HG02884 (cell line): ENCODE measurements at regions not wholly inside any gene's neighbourhood (a gene's known extent, or its start where the extent isn't known, plus 50 kb on each side); places are given as distances from the start of the nearest gene placed in this dataset.
"Not testable (repeated sequence)": the region's sequence is repeated elsewhere in the genome, so short reads cannot be mapped to it uniquely, and the experiment has no call there.

Experiments used
- ATAC-seq: cut with Tn5 transposase; IDR thresholded peaks from one replicate; pipeline ENCODE4 v1.9.1; 2021; ENCODE audit warnings: mild to moderate bottlenecking, moderate library complexity; ENCODE audit not compliant: unreplicated experiment

DNA sequence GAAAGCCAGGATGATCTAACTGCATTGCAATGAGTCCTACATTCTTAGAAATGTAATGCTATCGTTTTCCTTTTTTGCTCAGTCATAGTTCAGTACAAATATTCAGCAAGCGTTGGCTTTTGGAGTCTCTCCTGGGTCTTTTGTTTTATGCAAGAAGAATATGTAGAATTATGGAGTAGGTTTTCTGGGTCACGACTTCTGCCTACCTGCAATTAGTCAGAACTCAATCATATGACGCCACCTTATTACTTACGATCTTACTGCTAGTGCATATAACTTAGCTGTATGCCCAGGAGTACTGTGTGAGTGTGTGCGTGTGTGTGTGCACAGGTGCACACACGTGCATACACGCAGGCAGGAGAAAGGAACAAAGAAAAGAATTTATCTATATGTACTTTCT lies 640.2 kb downstream of the STK39 start:
- ATAC-seq = no peak

DNA sequence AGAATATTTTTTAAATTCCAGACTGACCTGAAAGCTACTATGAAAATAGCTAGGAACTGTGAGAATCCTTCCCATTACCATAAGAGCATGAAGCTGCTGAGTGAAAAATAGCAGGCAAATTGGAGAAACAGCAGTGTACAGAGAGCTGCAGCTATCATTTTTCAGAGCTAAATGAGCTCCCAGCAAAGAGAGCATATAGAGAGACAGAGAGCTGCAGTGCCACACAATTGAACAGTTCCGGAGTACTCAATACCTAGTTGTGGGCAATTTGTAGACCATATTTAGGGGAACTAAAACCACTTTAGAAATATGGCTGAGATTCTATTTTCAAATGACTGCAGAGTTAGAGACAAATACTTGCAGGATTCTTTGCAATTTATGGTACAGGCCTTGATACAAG lies 645.3 kb downstream of the STK39 start:
- ATAC-seq = no peak

DNA sequence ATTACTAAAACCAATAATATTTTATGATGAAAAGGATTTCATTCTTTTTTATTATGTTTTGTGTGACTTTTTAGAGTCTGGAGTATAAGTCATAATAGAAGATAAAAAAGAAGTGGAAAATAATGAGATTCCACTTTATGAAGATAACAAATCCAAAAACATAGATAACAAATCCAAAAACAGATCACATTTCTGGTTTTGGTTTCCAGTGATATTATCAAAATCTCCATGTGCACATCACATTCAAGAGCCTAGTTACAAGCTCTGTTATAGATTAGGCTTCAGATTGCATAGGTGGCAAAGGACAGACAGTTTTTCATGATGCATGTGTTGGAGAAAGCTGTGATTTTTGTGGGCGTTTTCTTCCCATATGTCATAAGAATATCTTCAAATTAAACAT lies 648.2 kb downstream of the STK39 start:
- no peak for ATAC-seq

DNA sequence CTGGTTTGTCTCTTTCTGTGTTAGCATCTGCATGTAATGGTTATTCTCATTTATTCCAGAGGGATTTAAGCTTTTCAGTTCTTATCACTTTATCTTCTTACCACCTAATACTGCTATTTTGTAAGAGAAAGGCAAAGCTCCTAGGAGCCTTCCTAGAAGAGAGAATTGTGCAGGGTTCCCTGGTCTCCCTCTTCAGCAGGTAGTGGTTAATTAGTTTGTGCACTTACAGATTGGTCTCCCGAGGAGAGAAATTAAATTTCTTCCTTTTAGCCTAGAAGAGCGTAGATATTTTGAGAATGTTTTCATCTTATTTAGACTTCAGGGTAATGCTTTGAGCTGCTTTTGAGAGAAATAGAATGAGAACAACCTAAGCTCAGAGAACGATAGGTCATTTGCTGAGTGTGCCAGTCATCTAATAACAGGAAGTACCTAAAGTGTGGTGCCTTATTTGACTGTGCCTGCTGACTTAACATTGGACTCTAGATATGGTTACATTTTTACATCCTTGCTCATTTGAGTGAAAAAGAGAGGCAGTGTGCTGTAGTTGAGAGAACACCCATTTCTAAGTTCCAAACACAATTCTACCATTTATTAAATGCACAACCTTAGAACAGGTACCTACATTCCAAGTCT lies 651.4 kb downstream of the STK39 start:
- peak; percentile 88 for ATAC-seq

DNA sequence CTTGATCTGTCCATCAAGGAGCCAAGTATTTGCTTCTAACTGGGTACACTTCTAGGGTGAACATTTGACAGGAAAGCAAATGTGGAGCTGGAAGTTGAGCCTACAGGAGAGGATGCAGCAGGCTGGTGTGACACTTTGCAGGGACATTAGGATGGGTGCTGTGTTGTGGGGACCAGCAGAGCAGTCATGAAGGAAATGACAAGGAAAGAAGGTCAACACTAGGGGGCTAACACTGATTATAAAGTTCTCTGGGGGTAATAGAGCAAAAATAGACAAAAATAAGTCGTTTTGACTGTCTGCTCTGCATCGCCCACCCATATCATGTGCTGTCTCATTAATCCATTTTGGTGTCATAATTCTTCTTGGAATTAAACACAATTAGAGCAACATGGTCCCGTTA lies 652.4 kb downstream of the STK39 start:
- ATAC-seq = no peak

DNA sequence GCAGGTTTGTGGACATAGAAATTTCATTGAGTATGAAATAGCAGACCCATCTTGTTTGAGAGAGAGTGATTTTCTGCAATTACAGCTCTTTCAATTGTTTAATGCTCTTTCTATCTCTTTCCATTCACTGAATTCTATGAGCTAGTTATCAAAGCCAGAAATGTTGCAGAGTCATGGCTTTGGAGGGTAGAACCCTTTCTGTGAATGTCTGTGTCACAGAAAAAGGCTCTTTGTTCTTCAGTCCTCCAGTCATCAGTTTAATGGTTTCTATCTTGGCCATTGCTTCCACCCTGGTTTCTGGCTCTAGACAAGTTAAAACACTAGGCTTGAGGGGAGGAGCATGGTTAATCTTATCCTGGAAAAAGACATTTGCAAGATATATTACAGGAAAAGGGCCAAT lies 655.0 kb downstream of the STK39 start:
- no peak for ATAC-seq

DNA sequence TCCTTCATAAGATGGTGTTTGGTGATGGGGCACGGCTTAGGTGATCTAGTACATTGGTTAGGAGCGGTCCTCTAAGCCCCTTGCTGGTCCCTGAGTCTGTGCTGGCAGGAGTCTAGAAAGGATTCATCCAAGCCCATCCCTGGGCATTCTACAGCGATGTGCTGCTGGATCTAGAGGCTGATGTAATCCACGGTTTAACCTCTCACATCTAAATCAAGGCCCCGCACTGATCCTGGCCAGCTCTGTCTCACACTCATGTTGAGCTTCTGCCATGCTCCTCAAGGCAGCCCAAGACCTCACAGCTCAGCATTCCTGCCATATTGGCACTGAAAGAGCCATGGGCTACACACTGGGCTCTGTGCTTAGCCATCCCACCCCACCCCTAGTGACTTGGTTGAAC lies 664.8 kb downstream of the STK39 start:
- ATAC-seq = no peak

DNA sequence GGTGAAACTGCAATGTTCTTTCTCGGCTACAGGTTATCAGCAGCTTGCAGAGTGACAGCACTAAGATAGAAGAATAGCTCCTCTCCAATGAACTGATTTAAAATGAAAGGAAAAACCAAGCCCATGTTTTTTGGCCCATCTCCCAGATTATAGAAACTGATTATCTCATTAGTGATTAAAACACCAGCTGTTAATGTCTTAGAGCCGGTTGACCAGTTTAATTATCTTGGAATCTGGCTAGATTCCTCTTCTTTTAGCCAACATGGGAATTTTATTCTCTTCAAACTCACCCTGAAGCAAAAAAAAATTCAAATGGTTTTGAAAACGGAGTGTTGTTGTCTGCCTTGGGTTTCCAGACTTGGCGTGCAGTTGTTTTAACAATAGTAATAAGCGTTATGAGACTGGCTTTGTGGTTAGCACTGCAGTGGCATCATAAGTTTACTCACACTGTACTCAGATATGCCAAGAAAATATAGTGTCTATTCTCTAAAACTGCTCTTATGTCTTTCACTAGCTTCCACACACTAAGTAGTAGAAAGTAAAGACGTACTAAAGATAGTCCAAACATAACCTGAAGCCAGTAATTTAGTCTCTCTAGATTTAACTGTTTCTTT lies 665.3 kb downstream of the STK39 start:
- no peak for ATAC-seq

DNA sequence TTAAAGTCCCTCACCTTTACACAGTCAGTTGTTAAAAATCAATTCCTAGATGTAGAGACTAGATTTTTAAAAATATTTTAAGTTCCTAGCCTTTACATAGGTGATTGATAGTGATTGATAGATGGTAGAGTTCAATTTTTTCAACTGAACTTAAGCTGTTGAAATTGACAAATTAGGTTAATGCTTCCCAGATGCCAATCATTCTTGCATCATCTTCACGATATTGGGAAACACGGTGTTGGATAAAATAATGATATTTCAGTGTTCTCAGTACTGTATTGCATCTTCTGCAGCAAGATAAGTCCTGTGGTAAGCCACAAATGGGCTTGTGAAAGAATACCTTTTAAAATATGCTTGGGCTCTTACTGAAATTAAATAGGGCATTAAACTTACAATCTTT lies 667.6 kb downstream of the STK39 start:
- ATAC-seq = no peak

DNA sequence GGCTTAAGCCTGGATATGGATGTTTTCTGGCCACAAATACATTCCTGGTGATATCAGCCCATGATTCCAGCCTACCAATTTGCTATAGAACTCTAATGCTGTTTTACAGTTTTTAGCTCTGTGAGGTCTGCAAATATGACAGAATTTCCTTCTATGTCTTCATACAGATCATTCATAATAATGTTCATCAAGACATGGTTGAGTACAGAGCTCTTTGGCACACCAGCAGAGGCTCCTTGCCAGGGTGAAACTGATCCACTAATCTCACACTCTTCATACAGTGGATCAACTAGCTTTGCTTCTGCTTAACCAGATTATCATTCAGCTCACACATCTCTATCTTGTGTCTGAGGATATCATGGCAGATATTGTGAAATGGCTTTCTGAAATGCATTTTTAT lies 672.1 kb downstream of the STK39 start:
- ATAC-seq = no peak

DNA sequence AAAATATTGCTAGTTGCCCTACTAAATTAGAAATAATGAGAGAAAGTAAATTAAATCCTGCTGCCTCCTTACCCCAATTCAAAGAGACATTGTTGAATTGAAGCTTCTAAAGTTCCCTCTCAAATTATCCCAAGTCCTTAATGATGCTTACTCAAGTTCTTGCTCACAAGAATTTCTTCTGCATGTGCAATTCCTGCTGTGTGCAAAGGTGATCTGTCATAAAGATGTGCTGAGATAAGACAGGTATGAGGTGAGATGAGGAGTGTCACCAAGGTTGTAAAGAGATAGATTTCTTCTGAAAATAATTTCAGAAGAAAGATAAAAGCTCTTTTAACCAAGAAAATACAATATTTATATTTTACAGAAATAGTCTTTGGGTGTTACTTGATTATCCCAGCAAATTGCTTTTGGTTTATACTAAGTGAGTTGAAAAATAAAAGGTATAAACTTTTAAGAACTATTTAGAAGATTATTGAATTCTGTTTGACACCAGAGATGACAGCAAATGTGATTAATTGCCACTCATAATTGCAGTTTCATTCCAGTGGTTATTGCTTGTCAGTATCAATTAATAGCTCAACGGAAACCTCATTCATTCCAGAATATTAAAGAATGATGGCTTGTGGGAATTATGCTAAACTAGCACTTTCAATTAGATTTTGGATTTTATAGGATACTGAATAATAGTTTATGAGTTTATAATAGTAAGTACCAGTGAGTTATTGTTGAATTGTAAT lies 674.3 kb downstream of the STK39 start:
- ATAC-seq = no peak

DNA sequence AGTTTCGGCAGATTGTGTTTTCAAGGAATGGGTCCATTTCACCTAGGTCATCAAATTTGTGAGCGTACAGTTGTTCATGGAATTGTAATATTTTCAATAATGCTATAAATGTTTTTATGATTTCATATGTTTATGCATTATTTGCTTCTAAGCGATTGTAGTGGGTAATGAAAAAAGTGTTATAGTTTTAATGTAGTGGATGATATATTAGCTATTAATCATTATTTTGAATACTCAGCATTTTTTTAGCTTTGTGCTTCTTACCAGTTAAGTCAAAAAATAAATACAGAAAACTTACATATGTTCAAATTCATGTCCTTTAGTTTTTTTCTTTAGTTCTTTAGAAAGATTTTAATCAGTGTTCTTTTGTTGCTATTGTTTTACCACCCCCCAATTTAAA lies 677.0 kb downstream of the STK39 start:
- no peak for ATAC-seq

DNA sequence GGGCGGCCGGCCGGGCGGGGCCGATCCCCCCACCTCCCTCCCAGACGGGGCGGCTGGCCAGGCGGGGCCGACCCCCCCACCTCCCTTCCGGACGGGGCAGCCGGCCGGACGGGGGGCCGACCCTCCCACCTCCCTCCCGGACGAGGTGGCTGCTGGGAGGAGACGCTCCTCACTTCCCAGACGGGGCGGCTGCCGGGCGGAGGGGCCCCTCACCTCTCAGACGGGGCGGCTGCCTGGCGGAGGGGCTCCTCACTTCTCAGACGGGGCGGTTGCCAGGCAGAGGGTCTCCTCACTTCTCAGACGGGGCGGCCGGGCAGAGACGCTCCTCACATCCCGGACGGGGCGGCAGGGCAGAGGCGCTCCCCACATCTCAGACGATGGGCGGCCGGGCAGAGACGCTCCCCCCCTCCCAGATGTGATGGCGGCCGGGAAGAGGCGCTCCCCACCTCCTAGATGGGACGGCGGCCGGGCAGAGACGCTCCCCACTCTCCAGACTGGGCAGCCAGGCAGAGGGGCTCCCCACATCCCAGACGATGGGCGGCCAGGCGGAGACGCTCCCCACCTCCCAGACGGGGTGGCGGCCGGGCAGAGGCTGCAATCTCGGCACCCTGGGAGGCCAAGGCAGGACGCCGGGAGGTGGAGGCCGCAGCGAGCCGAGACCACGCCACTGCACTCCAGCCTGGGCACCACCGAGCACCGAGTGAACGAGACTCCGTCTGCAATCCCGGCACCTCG lies 675.8 kb downstream of the XIRP2 start:
- ATAC-seq = not testable (repeated sequence)

DNA sequence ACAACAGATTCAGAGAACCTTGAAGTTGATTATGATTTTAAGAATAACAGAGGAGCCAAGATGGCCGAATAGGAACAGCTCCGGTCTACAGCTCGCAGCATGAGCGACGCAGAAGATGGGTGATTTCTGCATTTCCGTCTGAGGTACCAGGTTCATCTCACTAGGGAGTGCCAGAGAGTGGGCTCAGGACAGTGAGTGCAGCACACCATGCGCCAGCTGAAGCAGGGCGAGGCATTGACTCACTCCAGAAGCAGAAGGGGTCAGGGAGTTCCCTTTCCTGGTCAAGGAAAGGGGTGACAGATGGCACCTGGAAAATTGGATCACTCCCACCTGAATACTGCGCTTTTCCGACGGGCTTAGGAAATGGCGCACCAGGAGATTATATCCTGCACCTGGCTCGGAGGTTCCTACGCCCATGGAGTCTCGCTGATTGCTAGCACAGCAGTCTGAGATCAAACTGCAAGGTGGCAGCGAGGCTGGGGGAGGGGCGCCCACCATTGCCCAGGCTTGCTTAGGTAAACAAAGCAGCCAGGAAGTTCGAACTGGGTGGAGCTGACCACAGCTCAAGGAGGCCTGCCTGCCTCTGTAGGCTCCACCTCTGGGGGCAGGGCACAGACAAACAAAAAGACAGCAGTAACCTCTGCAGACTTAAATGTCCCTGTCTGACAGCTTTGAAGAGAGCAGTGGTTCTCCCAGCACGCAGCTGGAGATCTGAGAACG lies 670.2 kb downstream of the XIRP2 start:
- not testable (repeated sequence) for ATAC-seq

DNA sequence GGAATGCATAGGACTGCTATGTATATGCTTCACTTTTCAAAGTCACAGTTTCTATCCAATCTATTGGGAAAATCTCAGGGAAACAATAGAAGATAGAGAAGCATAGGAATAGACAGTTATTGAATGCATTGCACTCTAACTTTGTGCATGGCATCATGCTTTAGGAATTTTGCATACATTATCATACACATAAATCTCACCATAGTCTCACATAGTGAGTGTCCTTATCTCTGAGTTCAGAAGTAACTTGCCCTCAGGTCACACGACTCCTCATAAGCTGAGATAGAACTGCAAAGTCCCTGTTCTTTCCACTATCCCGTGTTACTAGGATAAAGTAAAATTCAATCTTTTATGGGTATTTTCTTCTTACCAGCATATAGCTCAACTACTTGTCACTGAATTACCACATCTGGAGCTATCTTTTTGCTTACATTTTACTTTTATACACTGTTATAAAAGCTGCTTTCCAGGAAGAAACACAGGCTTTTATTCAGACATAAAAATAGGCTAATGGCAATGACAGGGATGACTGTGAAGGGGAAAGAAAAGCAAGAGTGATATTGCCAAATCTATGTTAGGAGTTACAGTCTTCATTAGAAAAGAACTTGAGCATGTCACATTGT lies 666.9 kb downstream of the XIRP2 start:
- ATAC-seq = no peak

DNA sequence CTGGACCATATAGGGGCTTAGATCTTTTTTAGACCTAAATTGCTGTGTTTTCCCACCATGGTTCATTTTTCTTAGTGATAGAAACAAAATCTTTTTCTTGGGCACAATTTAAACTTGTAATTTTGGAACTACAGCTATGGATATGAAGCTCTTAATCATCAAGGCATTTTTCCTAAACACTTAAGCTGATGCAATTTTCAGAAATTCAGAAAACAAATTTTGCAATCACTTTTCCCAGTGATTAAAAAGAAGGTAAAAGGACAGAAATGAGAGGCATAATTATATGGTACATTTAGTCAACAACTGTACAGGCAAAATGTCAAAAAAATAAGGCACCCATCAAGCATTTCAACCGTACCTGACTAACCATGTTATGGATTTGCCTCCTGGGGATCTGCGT lies 665.4 kb downstream of the XIRP2 start:
- ATAC-seq = no peak

DNA sequence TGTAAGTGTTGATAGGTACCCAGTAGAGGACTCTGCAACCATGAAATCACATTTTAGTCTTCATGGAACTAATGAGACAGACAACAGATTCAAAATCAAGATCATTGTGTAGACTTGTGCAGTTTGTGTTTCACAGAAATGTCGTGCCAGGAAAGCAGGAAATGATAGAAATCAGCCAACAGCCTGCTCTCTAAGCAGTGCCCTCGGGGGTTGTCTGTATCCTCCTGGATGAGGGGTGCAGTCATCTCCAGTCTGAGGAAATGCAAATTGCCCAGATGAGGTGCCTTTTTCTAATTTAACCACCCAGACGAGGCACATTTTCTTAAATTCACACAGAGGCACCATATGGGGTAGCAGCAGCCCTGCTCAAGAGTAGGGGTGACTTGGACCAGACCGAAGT lies 663.1 kb downstream of the XIRP2 start:
- ATAC-seq = no peak

DNA sequence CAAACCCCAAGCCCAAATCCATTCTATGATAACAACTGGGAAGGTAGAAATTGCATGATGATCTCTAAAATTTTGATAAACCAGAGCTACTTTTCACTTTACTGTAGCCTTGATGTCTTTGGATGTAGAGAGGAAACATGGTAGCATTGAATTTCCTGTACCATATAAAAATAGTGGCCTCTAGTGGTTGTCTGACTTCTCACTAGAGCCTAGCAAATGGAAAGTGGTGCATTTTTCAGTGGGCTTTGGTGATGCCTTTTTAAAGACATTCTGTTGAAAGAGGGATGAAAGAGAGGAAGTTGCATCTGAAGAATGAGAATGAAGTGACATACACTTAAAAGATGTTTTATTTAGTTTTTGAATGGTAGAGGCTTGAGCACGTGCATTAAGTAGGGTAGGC lies 662.2 kb downstream of the XIRP2 start:
- ATAC-seq = no peak

DNA sequence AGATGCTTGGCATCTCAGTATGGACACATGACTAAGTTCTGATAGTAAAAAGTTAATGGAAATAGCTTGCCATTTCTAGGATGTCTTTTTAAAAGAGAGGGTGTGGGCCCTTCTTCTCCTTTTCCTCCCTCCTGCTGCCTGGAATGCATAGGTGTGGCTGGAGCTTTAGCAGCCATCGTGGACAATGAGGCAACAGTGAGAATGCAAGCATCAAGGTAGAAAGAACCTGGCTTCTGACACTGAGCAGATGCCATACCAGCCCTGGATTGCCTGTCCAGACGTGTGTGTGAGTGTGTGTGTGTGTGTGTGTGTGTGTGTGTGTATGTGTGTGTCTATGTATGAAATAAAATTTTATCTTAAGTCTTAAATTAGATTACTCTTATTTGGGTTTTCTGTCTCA lies 660.1 kb downstream of the XIRP2 start:
- no peak for ATAC-seq

DNA sequence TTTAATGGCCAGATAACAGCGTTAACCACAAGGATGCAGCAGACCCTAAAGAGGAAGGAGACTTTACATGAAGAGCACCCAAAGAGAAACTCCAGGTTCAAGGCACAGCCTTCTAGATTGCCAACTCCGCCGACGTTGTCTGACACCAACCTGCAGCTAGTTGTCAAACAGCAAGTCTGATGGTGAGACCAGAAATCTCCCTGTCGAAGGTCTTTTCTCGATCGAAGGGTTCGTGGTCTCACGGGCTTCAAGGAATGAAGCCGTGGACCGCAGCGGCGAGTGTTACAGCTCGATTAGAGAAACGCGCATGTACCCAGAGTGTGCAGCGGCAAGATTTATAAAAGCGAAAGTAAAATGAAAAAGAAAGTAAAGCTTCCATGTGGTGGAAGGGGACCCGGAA lies 656.3 kb downstream of the XIRP2 start:
- no peak for ATAC-seq

DNA sequence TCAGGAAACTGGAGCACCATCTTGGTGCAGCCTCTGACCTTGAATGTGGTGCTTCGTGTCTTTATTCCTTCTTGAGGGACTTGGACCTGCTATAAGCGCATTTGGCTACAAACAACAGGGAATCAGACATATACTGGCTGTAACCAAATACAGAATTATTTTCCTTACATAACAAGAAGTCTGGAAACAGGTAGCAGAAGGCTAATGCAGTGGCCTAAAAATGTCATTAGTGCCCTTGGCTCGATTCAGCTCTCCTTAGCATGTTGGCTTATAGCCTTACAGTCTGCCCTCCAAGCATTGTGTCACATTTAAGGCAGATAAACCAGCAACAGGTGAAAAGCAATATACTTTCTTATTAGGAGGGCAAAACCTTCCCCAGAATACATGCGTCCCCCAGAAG lies 655.4 kb downstream of the XIRP2 start:
- no peak for ATAC-seq
